T follicular helper cell (primary cell): ENCODE measurements at regions not wholly inside any gene's neighbourhood (a gene's known extent, or its start where the extent isn't known, plus 50 kb on each side); places are given as distances from the start of the nearest gene placed in this dataset.

Experiments used
- DNase-seq: peaks from one replicate; pipeline ENCODE4 v3.0.0-alpha.2; 2020; ENCODE audit warnings: low read depth

DNA sequence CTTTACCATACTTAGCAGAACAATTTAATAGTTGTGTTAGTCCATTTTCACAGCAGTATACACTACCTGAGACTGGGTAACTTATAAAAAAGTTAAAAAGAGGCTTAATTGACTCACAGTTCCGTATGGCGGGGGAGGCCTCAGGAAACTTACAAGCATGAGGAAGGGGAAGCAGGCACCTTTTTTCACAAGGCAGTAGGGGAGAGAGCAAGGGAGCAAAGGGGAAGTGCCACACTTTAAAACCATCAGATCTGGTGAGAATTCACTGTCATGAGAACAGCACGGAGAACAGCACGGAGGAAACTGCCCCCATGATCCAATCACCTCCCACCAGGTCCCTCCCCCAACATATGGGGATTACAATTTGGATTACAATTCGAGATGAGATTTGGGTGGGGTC lies 269.9 kb downstream of the MTRR start:
- DNase-seq = no peak

DNA sequence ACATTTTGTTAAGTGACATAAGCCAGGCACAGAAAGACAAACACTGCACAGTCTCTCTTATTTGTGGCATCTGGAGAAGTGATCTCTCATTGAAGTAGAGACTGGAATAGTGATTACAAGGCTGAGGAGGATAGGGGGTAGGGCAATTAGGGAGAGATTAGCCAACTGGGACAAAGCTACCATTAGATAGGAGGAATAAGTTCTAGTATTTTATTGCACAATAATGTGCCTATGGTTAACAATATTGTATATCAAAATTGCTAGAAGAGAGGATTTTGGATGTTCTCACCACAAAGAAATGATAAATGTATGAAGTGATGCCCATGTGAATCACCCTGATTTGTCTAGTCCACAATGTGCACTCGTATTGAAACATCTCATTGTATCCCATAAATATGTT lies 281.8 kb downstream of the MTRR start:
- no peak for DNase-seq

DNA sequence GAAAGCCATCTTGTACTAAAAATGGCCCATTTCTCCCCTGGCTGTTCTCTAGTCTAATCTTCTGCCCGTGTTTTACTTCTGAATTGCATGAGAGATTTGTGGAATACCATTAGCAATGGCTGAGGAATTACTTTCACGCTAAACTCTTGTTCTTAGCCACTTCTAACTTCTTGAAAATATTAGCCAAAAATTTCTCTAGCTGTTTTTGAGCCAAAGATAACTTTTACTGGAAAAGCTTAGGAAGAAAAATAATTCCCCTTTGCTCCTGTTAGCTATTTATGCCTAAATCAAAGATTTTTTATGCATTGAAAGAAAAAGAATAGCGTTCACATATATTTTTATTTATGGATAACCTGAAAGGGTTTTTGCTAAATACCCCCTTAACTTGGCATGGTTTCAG lies 287.8 kb downstream of the MTRR start:
- DNase-seq = no peak

DNA sequence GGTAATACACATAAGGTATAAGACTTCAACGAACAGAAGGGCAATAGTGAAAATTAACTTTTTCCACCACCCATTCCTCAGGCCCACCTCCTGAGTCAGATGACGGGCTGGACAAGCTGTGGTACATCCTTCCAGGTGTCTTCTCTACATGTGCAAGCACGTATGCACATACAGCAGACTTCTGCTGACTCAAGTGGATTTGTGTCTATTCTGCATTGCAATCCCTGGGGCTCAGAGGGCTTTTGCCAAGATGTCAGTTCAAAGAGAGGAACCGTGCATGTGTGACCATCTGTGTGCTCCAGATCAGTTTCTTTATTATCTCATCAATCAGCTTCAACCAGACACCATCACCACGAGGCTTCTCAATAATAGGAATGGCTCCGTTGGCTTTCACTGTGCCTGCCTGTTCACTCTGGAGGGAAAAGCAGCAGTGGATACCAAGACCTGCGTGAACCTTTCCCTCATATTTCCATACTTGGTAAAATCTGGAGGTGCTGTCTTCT lies 288.4 kb downstream of the MTRR start:
- DNase-seq = no peak

DNA sequence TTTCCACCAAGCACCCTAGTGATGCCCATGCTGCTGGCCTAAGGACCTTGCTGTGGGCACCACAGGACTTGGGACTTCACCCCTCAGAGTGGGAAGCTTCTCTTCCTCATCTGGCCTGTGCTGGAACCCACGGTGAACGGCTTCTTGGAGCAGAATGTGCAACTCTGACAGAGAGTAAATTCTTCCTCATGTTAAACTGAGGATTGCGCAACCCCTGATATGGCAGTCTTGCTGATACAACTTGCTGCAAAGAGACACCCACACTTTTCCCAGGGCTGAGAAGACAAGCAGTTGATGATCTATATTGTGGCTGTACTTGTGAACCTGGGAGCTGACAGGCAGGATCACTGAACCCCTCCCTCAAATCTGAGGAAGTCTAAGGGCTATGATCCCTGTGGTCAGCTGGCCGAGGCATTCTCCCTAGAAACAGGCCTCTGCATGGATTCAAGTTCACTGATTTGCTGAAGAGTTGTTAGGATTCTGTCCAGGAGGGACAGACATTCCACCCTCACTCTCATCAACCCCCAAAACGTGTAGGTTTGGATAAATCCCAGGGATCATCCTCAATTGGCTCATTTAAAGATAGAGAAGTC lies 307.2 kb downstream of the MTRR start:
- DNase-seq = no peak

DNA sequence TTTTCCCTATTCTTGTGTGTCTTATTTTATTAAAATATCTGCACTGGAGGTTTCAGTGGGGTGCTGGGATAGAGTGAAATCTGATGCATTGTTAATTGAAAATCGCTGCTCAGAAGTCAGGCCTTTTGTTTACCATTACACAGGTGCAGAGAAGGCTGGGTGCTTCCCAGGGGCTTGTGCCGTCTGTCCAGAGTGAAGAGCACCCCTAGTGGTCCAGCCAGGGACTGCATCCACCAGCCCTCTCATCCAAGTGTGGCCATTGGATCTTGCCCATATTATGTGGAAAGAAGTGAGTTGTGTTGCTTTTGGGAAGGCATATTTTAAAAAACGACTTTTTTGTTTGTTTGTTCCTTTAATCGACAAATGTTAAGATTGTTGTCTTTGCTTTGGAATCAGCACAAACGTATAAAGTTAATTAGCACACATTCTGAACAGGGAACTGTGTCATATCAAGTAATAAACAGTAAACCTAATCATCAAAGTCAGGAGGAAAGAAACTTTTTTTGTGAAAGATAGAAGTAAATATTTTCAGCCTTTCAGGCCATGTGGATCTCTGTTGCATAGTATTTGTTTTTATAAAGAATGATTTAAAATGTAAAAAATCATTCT lies 315.6 kb downstream of the MTRR start:
- DNase-seq = no peak

DNA sequence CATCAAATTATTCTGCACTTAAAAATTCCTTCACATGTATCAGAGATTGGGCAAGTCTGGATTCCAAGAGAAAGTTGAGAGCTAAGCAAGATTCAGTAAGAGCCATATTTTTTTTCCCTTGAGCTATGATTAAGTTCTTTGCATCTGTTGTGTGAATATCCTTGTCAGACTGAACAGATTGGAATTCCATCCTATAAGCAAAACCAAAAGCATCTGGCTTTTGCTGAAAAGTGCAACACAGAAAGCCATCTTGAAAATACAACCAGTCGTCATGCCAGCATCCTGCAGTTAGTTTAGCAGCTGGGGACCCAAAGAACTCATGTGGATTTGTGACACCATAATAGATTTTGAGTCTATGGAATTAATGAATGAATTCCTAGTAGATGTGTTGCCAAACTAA lies 316.9 kb downstream of the MTRR start:
- DNase-seq = no peak

DNA sequence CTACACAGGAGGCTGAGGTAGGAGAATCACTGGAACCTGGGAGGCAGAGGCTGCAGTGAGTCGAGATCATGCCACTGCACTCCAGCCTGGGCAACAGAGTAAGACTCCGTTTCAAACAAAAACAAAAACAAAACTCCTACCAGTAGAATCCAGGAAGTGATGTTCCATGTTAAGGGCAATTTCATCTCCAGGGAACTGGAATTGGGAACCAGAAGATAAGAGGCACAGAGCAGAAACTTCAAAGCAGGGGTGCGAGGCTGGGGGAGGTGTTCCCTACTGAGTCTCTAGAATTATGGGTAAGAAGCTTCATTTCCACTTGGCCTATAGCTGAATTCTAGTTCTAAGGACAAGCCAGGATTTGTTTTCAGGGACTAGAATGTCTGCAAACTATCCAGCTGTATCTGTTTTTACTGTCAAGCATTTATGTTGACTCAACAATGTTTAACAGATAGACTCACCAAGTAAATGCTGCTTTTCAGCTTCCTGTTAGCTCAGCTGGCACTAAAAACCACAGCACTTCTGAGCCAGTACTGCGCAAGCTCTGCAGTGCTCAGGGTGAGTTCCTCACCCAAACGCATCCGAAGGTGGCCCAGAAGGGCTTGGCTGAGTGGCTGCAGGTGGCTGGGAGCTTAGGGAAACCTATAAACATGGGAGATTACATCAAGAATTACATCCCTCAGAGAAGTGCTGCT lies 320.1 kb downstream of the MTRR start:
- DNase-seq = no peak

DNA sequence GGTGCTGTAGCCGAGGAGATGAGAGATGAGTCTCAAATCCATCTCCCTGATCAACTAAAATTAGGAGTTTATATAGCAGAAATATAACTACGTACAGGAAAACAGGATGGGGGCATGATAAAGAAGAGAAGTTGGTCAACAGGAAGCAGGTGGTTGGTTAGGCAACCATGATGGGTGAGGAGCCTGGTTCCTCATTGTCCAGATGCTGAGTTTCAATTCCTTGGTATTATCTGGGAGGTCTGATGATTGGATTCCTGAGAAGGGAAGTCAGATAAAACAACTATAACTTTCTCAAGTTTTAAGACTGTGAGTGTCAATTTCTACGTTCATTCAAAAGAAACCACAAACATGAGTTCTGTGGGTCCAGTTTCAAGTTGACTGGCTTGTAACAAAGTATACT lies 323.9 kb downstream of the MTRR start:
- no peak for DNase-seq

DNA sequence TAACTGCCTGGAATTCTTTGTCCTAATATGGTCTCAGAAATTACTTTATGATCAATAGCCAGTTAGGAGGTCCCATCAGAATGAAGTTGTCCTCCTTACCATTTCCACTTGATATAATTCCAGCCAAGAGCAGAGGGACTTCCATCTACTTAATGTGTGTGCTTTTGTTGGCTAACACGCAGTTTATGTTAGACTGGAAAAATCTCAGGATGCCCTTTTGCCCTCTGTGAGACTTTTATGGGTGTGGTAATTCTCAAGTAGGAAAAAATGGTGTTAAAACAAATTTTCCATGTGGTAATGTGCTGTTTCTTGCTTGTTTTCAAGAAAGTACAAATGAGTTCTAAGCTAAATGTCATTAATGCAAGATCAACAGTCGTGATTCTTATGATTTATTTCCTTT lies 327.1 kb downstream of the MTRR start:
- no peak for DNase-seq

DNA sequence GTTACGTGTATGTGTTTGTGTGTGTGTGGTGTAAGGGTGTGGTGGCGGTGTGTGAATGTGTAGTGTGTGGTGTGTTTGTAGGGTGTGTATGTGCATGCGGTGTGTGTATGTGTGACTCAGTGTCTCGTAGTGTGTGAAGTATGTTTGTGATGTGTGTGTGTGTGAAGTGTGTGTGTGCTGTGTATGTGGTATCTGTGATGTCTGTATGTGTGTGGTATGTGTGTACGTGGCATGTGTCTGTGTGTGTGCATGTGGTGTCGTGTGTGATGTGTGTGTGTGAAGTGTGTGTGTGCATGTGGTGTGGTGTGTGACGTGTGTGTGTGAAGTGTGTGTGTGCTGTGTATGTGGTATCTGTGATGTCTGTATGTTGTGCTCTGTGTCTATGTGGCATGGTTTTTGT lies 339.4 kb downstream of the MTRR start:
- DNase-seq = no peak

DNA sequence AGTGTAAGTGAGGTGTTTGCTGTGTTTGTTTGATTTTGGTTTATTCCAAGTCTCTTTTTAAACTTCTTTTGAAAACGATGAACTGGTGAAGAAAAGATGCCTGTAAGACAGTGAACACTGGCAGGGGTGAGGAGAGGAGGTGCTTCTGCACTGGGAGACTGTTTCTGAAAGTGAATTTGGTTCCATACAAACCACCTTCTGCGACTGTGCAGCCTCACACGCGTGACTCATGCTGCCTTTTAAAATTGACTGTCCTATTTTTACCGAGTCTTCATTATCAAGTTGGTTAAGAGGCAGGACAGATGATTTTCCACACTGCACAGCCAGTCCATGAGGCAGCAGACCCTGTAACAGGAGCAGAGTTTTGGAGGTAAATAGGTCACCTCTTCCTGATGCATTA lies 340.6 kb downstream of the MTRR start:
- no peak for DNase-seq

DNA sequence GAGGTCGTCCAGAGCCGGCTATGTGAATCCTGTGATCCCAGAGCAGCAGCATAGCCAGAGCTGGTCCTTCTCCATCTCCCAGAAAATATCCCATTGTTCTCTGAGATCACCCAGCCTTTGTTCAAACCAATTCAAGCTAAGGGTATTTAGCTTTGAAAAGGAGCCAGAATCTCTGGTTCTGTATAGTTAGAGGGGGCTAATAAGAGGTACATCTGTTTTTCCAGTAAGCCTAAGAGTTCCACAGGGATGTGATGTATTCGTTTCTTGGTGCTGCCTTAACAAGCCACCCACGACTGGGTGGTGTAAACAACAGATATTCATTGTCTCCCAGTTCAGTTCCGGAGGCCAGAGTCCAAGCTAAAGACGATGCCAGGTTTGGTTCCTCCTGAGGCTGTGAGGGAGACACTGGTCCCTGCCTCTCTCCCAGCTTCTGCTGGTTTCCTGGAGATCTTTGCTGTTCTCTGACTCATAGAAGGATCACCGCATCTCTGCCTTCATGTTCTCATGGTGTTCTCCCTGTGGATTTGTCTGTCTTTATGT lies 344.8 kb downstream of the MTRR start:
- no peak for DNase-seq

DNA sequence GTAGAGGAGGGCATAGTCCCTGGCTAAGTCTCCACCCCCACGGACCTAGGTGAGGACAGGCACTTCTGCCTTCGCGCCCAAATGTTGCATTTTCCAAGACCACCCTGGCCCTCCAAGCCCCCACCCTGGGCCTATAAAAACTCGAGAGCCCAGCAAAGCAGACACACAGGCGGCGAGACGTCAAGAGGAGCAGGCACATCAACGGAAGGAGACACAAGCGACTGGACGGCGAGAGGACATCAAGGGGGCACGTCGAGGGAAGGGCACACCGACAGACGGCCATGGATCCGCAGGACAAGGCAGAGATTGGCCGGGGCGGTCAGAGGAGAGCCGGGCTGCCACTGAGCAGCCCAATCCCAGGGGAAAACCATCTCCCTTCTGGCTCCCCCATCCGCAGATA lies 348.0 kb downstream of the MTRR start:
- DNase-seq = no peak

DNA sequence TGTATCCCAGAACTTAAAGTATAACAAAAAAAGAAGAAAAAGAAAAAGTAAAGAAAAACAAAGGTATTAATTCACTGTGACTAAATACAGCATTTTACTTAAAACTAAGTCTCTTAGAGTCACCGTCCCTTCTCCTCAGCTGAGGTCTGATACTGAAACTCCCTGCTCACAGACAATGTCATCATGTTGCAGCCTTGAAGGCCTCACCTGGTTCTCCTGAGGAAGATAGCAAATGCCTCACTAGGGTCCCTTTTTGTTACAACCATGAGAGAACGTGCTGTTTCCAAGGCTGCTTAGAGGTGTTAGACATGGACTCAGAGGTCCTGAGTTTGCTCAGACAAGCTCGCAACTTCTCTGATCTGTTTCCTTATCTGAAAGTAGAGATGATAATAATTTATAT lies 357.2 kb downstream of the MTRR start:
- no peak for DNase-seq

DNA sequence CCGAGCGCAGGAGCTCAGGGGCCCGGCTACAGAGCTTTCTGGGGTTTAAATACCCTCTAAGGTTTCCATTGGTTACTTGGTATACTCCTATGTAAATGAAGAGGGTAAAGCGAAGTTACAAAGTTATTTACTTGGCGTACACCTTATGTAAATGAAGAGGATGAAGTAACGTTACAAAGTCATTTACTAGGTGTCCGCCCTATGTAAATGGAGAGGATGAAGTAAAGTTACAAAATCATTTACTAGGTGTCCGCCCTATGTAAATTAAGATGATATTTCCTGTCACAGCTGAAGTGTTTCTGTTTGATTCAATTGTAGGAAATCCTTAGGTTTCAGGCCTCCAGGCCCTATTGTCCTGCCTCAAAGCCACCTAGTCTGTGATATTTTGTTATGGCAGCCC lies 358.2 kb downstream of the MTRR start:
- no peak for DNase-seq

DNA sequence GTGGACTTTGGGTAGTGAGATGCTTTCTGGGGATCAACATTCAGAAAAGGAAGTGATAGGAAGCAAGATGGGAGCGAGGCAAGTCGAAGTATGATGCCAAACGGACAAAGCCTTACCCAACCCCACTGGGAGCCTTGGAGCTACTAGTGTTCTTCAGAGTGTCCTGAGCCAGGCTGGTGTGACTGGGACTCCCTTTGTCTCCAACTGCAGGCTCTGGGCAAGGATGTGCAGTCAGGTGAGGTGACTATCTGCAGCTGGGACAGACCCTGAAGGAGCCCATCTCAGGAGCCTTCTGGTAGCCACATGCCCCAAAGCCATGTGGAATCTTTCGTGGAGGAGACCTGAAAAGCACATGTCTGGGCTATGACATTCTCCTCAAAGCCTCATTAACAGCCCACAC lies 360.6 kb downstream of the MTRR start:
- no peak for DNase-seq

DNA sequence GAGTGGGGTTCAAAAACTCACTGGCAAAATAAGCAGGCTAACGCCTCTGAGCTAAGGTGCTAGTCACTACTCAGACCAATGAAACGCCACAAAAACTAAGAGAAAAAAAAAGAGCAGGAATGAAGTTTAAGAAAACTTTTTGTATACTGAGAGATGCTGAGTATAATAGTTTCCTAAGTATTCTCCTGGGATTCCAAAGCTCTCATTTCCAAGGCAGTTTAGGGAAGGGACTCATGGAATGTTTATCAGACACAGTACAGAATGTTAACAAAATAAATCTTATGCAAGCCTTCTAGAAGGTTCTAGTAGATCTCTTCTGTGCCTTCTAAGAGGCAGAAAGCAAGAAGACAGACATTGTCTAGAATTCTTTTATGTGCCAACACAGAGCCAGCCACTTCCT lies 361.9 kb downstream of the MTRR start:
- no peak for DNase-seq

DNA sequence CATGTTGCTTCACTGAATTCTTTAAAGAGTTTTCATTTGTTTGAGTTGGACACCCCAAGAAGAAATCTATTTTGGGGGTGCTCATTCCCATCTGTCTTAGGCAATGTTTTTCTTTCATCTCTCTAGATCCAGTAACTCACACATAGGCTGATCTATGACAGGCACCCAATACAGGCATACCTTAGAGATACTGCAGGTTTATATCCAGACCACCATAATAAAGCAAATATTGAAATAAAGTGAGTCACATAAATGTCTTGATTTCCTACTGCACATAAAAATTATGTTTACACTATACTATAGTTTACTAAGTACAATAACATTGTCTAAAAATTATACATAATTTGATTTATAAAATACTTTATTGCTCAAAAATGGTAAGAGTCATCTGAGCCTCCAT lies 364.5 kb downstream of the MTRR start:
- DNase-seq = no peak

DNA sequence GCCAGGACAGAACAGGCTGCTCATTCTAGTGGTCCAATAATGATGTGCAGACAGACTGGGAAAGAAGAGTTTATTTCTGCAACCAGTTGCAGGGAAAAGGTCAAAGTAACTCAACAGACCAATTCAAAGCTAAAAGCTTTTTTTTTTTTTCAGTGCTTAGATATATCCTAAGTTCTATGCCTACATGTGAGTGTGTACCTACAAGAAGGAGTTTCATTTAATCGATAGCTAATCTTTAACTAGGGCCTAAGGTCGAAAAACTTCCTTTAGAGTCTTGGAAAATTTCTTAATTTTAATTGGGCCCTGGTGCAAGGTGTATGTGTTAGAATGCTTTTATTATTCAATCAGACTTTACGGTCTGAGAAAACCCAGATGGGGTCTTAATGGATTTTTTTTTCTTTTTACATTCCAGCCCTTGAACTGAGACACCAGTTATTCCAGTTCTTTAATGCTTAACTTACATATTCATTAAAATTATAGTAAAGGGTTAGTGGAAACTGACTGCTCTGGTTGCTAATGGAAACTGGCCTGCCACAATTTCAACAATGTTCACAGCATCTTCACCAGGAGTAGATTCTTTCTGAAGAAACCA lies 365.3 kb downstream of the MTRR start:
- DNase-seq = no peak

DNA sequence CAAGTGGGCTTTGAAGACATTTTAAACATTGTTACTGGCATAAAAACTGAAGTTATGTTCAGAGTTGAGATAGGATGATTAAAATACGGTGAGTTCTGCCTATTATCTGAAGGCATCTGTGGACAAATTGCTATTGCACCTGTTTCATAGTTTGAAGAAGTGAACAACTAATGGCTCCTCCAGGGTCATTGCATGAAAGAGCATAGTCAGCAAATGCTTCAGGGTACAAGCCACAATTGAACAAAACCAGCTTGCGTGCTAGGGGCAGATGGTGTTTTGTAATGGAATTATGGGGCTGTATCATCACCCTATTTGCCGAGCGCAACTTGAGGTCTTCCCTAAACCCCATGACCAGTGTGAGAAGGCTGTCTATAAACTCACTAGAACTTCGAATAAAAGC lies 369.1 kb downstream of the MTRR start:
- no peak for DNase-seq

DNA sequence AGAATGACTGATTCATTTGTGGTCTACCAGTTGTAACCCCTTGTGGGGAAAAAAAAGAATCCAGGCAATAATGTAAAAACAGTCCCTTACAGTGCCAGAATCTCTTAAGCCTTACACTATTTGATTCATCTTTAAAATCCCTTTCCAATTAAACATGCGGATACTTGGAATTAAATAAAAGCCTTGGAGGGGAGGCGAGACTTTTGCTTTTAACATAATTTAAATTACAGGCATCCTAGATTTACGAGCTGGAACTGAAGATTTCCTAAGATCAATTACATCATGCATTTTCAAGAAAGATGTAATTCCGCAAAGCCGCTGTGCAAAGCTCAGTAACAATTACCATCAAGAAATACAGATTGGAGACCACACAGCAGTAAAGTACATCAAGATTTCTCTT lies 370.2 kb downstream of the MTRR start:
- no peak for DNase-seq

DNA sequence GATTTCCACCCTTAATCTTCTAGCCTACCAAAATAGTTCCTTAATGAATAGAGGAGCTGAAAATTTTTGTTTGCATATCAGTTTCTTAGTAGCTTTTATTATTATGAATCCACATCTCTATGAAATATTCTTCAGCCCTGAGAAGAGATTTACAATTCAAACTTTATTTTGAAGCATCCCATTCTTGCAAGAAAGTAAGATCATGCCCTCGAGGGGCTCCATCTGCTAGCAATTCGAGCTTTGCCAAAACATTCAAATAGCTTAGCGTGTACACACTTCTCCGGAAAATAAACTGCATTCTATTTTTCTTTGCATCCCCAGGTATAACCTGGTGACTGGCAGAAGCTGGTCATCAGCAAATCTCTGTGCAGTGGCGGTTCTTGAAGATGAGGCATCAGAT lies 370.7 kb downstream of the MTRR start:
- no peak for DNase-seq
